Neural progenitor cell (in vitro differentiated cells): ENCODE measurements at regions not wholly inside any gene's neighbourhood (a gene's known extent, or its start where the extent isn't known, plus 50 kb on each side); places are given as distances from the start of the nearest gene placed in this dataset.

Experiments used
- DNase-seq: peaks from one replicate; pipeline ENCODE4 v3.0.0-alpha.2; 2016; ENCODE audit warnings: low spot score
- H2AFZ ChIP-seq: fragments of 200-600 bp; sonication (generic); replicated peaks from 2 replicates; pipeline ENCODE4 v1.6.1; 2016; ENCODE audit warnings: antibody characterized with exemption
- H3F3A ChIP-seq: fragments of 200-600 bp; sonication (generic); 2 replicates; pipeline ENCODE4 v1.6.1; 2016; ENCODE audit warnings: antibody characterized with exemption, low read depth
- H3K27ac ChIP-seq: fragments of 200-600 bp; sonication (generic); 2 replicates; pipeline ENCODE4 v1.5.1; 2016; ENCODE audit warnings: mild to moderate bottlenecking
- H3K27me3 ChIP-seq: fragments of 200-600 bp; sonication (generic); 2 replicates; pipeline ENCODE4 v1.6.1; 2016; ENCODE audit warnings: mild to moderate bottlenecking, moderate library complexity
- H3K36me3 ChIP-seq: fragments of 200-600 bp; sonication (generic); 2 replicates; pipeline ENCODE4 v1.5.1; 2016
- H3K4me1 ChIP-seq: fragments of 200-600 bp; sonication (generic); 2 replicates; pipeline ENCODE4 v1.6.1; 2016; ENCODE audit warnings: mixed run types
- H3K4me2 ChIP-seq: fragments of 200-600 bp; sonication (generic); 2 replicates; pipeline ENCODE4 v1.6.1; 2016
- H3K4me3 ChIP-seq: fragments of 200-600 bp; sonication (generic); 2 replicates; pipeline ENCODE4 v1.5.1; 2016
- H3K79me2 ChIP-seq: fragments of 200-600 bp; sonication (generic); 2 replicates; pipeline ENCODE4 v1.6.1; 2016; ENCODE audit warnings: low read depth
- H3K9ac ChIP-seq: fragments of 200-600 bp; sonication (generic); 2 replicates; pipeline ENCODE4 v1.6.1; 2016
- H3K9me3 ChIP-seq: fragments of 200-600 bp; sonication (generic); 2 replicates; pipeline ENCODE4 v1.5.1; 2016; ENCODE audit warnings: low read depth
- H4K20me1 ChIP-seq: fragments of 200-600 bp; sonication (generic); 2 replicates; pipeline ENCODE4 v1.6.1; 2016; ENCODE audit warnings: low read depth
- H3K27ac Mint-ChIP-seq: 3 replicates; pipeline ENCODE4 v1.8.0; 2021; ENCODE audit warnings: mixed read lengths
- H3K27me3 Mint-ChIP-seq: 2 replicates; pipeline ENCODE4 v1.8.0; 2022; ENCODE audit warnings: low read depth, mild to moderate bottlenecking, inconsistent platforms, moderate library complexity, mixed read lengths; ENCODE audit not compliant: insufficient read depth
- H3K36me3 Mint-ChIP-seq: 3 replicates; pipeline ENCODE4 v1.8.0; 2021; ENCODE audit warnings: mixed read lengths
- H3K4me1 Mint-ChIP-seq: 3 replicates; pipeline ENCODE4 v1.8.0; 2021; ENCODE audit warnings: mixed read lengths
- H3K4me3 Mint-ChIP-seq: 3 replicates; pipeline ENCODE4 v1.8.0; 2021; ENCODE audit warnings: mild to moderate bottlenecking, moderate library complexity, mixed read lengths
- H3K9me3 Mint-ChIP-seq: 3 replicates; pipeline ENCODE4 v1.8.0; 2020; ENCODE audit warnings: mixed read lengths
- CTCF ChIP-seq: fragments of 200-600 bp; sonication (generic); IDR thresholded peaks from 2 replicates; pipeline ENCODE4 v1.5.1; 2017; ENCODE audit warnings: antibody characterized with exemption, mild to moderate bottlenecking
- EZH2 ChIP-seq: fragments of 200-600 bp; sonication (generic); IDR thresholded peaks from 2 replicates; pipeline ENCODE4 v1.6.1; 2017; ENCODE audit warnings: antibody characterized with exemption, mild to moderate bottlenecking, moderate library complexity
- EZH2phosphoT487 ChIP-seq: fragments of 200-600 bp; sonication (generic); IDR thresholded peaks from 2 replicates; pipeline ENCODE4 v1.6.1; 2017; ENCODE audit warnings: antibody characterized with exemption

DNA sequence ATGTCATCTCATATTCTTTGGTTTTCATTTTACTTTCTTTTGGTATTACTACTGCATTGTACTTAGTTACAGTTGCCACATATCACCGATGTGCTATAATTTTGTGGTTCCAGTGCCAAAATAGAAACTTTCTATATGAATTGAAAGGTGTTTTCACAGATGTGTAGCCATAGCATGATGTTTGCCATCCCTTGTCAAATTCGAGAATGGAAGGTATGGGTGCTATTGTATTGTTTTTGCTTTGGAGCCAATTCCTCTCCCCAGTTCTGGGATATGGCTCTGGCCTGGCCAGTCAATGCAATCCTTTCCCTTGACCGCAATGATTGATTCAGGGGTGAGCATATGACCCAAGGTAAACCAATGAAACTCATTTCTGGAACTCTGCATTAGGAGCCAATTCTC lies 86.2 kb upstream of the RPS6KA3 start:
- Histone ChIP-seq H3K27me3 (no peaks in the 10 kb centered on the region), H3K9me3 (no peaks in the 10 kb centered on the region), H3K79me2 (no peaks in the 10 kb centered on the region), H3K9ac (no peak overlapping the region), H3K4me1 (no peaks in the 10 kb centered on the region), H4K20me1 (no peaks in the 10 kb centered on the region), H3K36me3 (no peaks in the 10 kb centered on the region), H2AFZ (no peak overlapping the region), H3K4me2 (no peak overlapping the region), H3F3A (no peaks in the 10 kb centered on the region), H3K27ac (no peak overlapping the region), H3K4me3 (no peak overlapping the region)
- H3K36me3 Mint-ChIP-seq: no peaks in the 10 kb centered on the region
- no peak overlapping the region for H3K4me3 Mint-ChIP-seq
- peaks cover 2% of the 10 kb centered on the region for H3K9me3 Mint-ChIP-seq
- peaks cover 3% of the 10 kb centered on the region for H3K27me3 Mint-ChIP-seq
- no peak for DNase-seq
- H3K27ac Mint-ChIP-seq: no peak overlapping the region
- TF ChIP-seq EZH2 (no peak), CTCF (no peak), EZH2phosphoT487 (no peak)
- no peaks in the 10 kb centered on the region for H3K4me1 Mint-ChIP-seq

DNA sequence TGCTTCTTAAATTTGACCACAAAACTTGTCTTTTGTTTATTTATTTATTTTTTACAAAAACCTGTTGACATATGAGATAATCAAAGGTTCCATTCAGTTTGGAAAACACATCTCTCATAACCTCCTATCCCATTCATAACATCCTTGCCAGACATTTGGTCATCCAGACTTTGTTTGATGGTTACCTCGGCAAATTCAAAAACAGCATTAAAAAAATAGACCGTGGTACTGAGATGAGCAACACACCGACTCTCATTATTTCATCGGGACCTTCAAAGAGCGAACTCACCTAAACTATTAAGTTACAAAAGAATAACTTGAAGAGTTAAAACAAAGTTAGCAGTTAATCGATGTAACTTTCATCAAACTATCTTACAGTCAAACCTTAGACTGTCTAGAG lies 85.8 kb upstream of the RPS6KA3 start:
- Histone ChIP-seq H4K20me1 (no peaks in the 10 kb centered on the region), H3K27me3 (no peaks in the 10 kb centered on the region), H3K27ac (no peak overlapping the region), H3K4me2 (no peak overlapping the region), H3K4me1 (no peaks in the 10 kb centered on the region), H3K4me3 (no peak overlapping the region), H3F3A (no peaks in the 10 kb centered on the region), H3K9ac (no peak overlapping the region), H3K36me3 (no peaks in the 10 kb centered on the region), H2AFZ (no peak overlapping the region), H3K79me2 (no peaks in the 10 kb centered on the region), H3K9me3 (no peaks in the 10 kb centered on the region)
- Mint-ChIP-seq H3K27ac (no peak overlapping the region), H3K4me1 (no peaks in the 10 kb centered on the region), H3K4me3 (no peak overlapping the region), H3K27me3 (peaks cover 3% of the 10 kb centered on the region), H3K9me3 (peaks cover 2% of the 10 kb centered on the region), H3K36me3 (no peaks in the 10 kb centered on the region)
- TF ChIP-seq EZH2: no peak
- TF ChIP-seq CTCF: no peak
- no peak for DNase-seq

DNA sequence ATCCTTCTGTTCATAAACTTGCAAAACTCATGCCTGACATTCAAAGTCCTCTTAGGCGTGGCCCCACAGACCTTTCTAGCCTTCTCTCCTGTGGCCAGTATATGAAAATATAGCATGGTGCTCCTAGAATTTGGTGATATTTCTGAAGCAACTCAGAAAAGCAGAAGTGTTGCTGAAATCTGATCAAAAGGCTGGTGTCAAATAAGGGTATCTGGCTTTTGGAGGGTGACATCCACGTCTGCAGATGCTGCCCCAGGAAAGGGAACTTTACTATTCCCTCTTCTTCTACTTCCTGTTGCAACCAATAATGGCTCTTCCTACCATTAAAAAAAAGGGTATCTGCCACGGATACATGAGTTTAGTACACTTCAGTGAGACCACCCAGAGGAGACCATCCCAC lies 83.9 kb upstream of the RPS6KA3 start:
- no peak overlapping the region for H3K4me3 Mint-ChIP-seq
- Histone ChIP-seq H3K4me3 (no peak overlapping the region), H3K36me3 (no peaks in the 10 kb centered on the region), H3K4me2 (no peak overlapping the region), H3K79me2 (no peaks in the 10 kb centered on the region), H2AFZ (no peak overlapping the region), H3K9me3 (no peaks in the 10 kb centered on the region), H4K20me1 (no peaks in the 10 kb centered on the region), H3F3A (no peaks in the 10 kb centered on the region), H3K27ac (no peak overlapping the region), H3K9ac (no peak overlapping the region), H3K4me1 (no peaks in the 10 kb centered on the region), H3K27me3 (no peaks in the 10 kb centered on the region)
- peaks cover 3% of the 10 kb centered on the region for H3K4me1 Mint-ChIP-seq
- DNase-seq: no peak
- H3K27me3 Mint-ChIP-seq: peaks cover 3% of the 10 kb centered on the region
- peaks cover 3% of the 10 kb centered on the region for H3K9me3 Mint-ChIP-seq
- no peaks in the 10 kb centered on the region for H3K36me3 Mint-ChIP-seq
- TF ChIP-seq CTCF (no peak), EZH2phosphoT487 (no peak), EZH2 (no peak)
- no peak overlapping the region for H3K27ac Mint-ChIP-seq

DNA sequence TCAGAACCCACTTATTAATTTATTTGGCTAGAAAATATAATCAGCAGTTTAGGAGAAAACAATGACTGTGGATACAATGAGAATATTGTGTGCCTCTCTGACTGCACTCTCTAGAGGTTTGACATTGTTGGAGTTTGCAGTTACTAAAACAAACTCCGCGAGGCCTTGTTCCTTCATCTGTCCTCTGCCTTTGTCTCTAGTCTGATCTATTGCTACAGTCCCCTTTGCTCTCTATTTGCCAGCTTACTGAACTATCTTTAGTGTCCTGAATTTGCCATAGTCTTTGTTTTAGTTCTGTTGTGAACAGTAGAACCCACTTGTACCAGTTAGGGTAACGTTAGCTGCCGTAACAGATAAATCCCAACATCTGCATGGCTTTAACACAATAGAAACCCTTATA lies 81.4 kb upstream of the RPS6KA3 start:
- H3K4me1 ChIP-seq: no peaks in the 10 kb centered on the region
- peaks cover 3% of the 10 kb centered on the region for H3K4me1 Mint-ChIP-seq
- H3K4me3 Mint-ChIP-seq: no peak overlapping the region
- H3K79me2 ChIP-seq: no peaks in the 10 kb centered on the region
- H3K27ac ChIP-seq: no peak overlapping the region
- no peak overlapping the region for H3K9ac ChIP-seq
- H3K9me3 ChIP-seq: no peaks in the 10 kb centered on the region
- no peaks in the 10 kb centered on the region for H4K20me1 ChIP-seq
- H3K27ac Mint-ChIP-seq: no peak overlapping the region
- no peaks in the 10 kb centered on the region for H3K36me3 Mint-ChIP-seq
- peaks cover 3% of the 10 kb centered on the region for H3K27me3 Mint-ChIP-seq
- H3F3A ChIP-seq: no peaks in the 10 kb centered on the region
- no peak overlapping the region for H3K4me2 ChIP-seq
- DNase-seq: no peak
- TF ChIP-seq CTCF (no peak), EZH2 (no peak), EZH2phosphoT487 (no peak)
- no peaks in the 10 kb centered on the region for H3K27me3 ChIP-seq
- no peaks in the 10 kb centered on the region for H3K36me3 ChIP-seq
- no peak overlapping the region for H2AFZ ChIP-seq
- H3K9me3 Mint-ChIP-seq: peaks cover 13% of the 10 kb centered on the region
- no peak overlapping the region for H3K4me3 ChIP-seq
